DOHH2 (cell line): ENCODE measurements at regions not wholly inside any gene's neighbourhood (a gene's known extent, or its start where the extent isn't known, plus 50 kb on each side); places are given as distances from the start of the nearest gene placed in this dataset.

Experiments
- H3F3A ChIP-seq: fragments of 200-600 bp; sonication (generic), shearing (Covaris generic); 2 replicates; pipeline ENCODE4 v1.6.0; 2016; ENCODE audit warnings: antibody characterized with exemption, mild to moderate bottlenecking; ENCODE audit not compliant: control insufficient read depth, insufficient read depth
- H3K27ac ChIP-seq: fragments of 200-600 bp; sonication (generic); 2 replicates; pipeline ENCODE4 v1.5.1; 2014; ENCODE audit warnings: low read depth, mild to moderate bottlenecking, low read length, moderate library complexity
- H3K27me3 ChIP-seq: fragments of 200-600 bp; sonication (generic); 2 replicates; pipeline ENCODE4 v1.6.1; 2014; ENCODE audit warnings: mild to moderate bottlenecking, low read length, mixed read lengths; ENCODE audit not compliant: control insufficient read depth
- H3K36me3 ChIP-seq: fragments of 200-600 bp; sonication (generic); 2 replicates; pipeline ENCODE4 v1.6.1; 2014; ENCODE audit warnings: mild to moderate bottlenecking, low read length, moderate library complexity, mixed read lengths; ENCODE audit not compliant: control insufficient read depth
- H3K4me1 ChIP-seq: fragments of 200-600 bp; sonication (generic); 2 replicates; pipeline ENCODE4 v1.6.1; 2014; ENCODE audit warnings: mild to moderate bottlenecking, low read length, mixed read lengths; ENCODE audit not compliant: control insufficient read depth
- H3K4me2 ChIP-seq: fragments of 200-600 bp; sonication (generic); 2 replicates; pipeline ENCODE4 v1.6.0; 2014; ENCODE audit warnings: mild to moderate bottlenecking, low read length, moderate library complexity
- H3K4me3 ChIP-seq: fragments of 200-600 bp; sonication (generic); 2 replicates; pipeline ENCODE4 v1.5.1; 2014; ENCODE audit warnings: mild to moderate bottlenecking, low read length, mixed read lengths
- H3K79me2 ChIP-seq: fragments of 200-600 bp; sonication (generic); 2 replicates; pipeline ENCODE4 v1.6.1; 2014; ENCODE audit warnings: mild to moderate bottlenecking, low read length, mixed read lengths; ENCODE audit not compliant: control insufficient read depth
- H3K9me2 ChIP-seq: fragments of 200-600 bp; sonication (generic); replicated peaks from 2 replicates; pipeline ENCODE4 v1.6.1; 2014; ENCODE audit warnings: mild to moderate bottlenecking, low read length, mixed read lengths; ENCODE audit not compliant: control insufficient read depth
- H3K9me3 ChIP-seq: fragments of 200-600 bp; sonication (generic); 2 replicates; pipeline ENCODE4 v1.6.1; 2014; ENCODE audit warnings: antibody characterized with exemption, low read length, mixed read lengths; ENCODE audit not compliant: control insufficient read depth, insufficient read depth
- H4K20me1 ChIP-seq: fragments of 200-600 bp; sonication (generic); 2 replicates; pipeline ENCODE4 v1.6.0; 2014; ENCODE audit warnings: low read depth, mild to moderate bottlenecking, antibody characterized with exemption, low read length, moderate library complexity; ENCODE audit not compliant: control insufficient read depth, insufficient read depth
- EZH2phosphoT487 ChIP-seq: fragments of 200-600 bp; sonication (generic); IDR thresholded peaks from 2 replicates; pipeline ENCODE4 v1.6.1; 2017; ENCODE audit warnings: borderline replicate concordance, mild to moderate bottlenecking, antibody characterized with exemption, low read length, moderate library complexity, mixed read lengths
- TF ChIP-seq, protein P1 (sequence below): fragments of 200-600 bp; sonication (generic); IDR thresholded peaks from one replicate; pipeline ENCODE4 v1.5.1; 2014; ENCODE audit warnings: antibody characterized with exemption, mild to moderate bottlenecking, low read depth, low read length; ENCODE audit not compliant: poor library complexity, severe bottlenecking

DNA sequence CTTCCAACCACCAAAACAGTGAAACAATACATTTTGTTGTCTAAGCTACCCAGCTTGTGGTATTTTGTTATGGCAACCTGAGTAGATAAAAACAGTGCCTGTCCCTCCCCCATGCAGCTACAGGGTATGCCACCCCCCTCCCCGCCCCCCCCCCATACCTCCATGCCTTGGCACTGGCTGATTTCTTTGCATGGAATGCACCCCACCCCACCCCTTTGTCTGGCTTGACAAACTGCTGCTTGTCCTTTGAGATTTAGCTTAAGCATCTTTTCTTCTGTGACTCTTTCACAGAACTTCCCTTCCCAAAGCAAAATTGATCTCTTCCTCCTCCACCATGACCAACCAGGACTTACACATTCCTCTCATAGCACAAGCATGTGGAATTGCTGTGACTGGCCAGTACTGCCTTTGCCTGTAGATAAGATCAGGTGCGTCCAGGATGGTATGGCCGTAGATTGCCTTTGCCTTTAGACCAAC lies 64.6 kb upstream of the ADGRF1 start:
- peaks cover 49% of the 10 kb centered on the region for H3K27me3 ChIP-seq
- H3K4me2 ChIP-seq, result no peak overlapping the region
- no peaks in the 10 kb centered on the region for H3K9me3 ChIP-seq
- no peak overlapping the region for H3K27ac ChIP-seq
- TF ChIP-seq EZH2phosphoT487, result no peak
- TF ChIP-seq, protein P1, sequence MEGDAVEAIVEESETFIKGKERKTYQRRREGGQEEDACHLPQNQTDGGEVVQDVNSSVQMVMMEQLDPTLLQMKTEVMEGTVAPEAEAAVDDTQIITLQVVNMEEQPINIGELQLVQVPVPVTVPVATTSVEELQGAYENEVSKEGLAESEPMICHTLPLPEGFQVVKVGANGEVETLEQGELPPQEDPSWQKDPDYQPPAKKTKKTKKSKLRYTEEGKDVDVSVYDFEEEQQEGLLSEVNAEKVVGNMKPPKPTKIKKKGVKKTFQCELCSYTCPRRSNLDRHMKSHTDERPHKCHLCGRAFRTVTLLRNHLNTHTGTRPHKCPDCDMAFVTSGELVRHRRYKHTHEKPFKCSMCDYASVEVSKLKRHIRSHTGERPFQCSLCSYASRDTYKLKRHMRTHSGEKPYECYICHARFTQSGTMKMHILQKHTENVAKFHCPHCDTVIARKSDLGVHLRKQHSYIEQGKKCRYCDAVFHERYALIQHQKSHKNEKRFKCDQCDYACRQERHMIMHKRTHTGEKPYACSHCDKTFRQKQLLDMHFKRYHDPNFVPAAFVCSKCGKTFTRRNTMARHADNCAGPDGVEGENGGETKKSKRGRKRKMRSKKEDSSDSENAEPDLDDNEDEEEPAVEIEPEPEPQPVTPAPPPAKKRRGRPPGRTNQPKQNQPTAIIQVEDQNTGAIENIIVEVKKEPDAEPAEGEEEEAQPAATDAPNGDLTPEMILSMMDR, result no peak
- H3K4me3 ChIP-seq, result no peak overlapping the region
- H3K79me2 ChIP-seq, result no peaks in the 10 kb centered on the region
- H3K36me3 ChIP-seq, result no peaks in the 10 kb centered on the region
- H3K9me2 ChIP-seq, result no peaks in the 10 kb centered on the region
- H3K4me1 ChIP-seq, result peaks cover 7% of the 10 kb centered on the region; the same call in 1 of the 2 replicates
- H4K20me1 ChIP-seq, result no peaks in the 10 kb centered on the region; the same call in 1 of the 2 replicates
- H3F3A ChIP-seq, result no peaks in the 10 kb centered on the region

DNA sequence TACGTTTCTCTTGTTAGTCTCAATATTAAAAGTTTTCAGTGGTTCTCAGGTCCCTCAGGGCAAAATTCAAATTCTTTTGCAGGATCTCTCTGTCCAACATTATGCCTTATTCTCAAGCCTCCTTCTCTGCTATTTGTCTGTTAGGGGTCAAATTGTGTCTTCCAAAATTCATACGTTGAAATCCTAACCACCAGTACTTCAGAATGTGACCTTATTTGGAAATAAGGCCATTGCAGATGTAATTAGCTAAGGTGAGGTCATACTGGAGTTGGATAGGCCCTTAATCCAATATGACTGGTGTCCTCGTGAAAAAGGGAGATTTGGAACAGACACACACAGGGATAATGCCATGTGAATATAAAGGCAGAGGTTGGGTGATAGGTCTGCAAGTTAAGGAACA lies 64.1 kb upstream of the ADGRF1 start:
- TF ChIP-seq, protein P1, result no peak
- no peak for TF ChIP-seq EZH2phosphoT487
- Histone ChIP-seq H3K4me1 (peaks cover 7% of the 10 kb centered on the region; the same call in 1 of the 2 replicates), H3K9me3 (no peaks in the 10 kb centered on the region), H3K27me3 (peaks cover 52% of the 10 kb centered on the region), H3K9me2 (no peaks in the 10 kb centered on the region), H3K36me3 (no peaks in the 10 kb centered on the region), H3F3A (no peaks in the 10 kb centered on the region), H3K27ac (no peak overlapping the region), H3K79me2 (no peaks in the 10 kb centered on the region), H4K20me1 (no peaks in the 10 kb centered on the region; the same call in 1 of the 2 replicates), H3K4me2 (no peak overlapping the region), H3K4me3 (no peak overlapping the region)

DNA sequence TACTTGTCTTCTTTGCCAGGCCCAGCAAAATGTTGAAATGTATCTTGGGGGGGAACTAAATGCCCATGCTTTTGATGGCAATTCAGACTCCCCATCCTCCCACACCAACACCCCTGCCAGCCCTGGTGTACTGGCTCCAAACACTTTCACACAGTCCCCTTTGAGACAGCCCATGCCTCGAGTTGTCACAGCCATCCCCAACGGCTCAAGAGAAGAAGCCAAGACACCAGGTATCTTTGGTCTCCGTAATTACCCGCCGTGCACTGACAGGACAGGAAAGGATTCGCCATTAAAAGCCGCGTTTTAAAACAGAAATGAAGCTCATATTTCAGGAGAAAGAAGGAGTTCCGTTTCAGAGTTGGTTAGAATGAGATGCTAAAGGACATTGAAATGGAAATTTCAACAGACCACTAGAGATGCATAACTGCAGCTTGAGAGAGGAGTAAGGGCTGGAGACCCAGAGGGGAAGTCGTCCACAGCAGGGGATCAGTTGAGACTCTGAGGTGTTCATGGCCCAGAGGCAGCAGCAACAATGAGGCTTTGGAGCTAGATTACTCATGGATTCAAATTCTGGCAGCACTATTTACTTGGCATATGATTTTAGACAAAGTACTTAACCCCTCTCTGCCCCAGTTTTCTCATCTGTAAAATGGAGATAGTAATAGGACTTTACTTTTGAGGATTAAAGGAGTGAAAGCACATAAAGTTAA lies 63.5 kb upstream of the ADGRF1 start:
- no peaks in the 10 kb centered on the region; the same call in none of the 2 replicates for H4K20me1 ChIP-seq

More for the DNA sequence above, 63.5 kb upstream of the ADGRF1 start:
- Histone ChIP-seq H3K4me1 (peaks cover 7% of the 10 kb centered on the region; the same call in 1 of the 2 replicates), H3K79me2 (no peaks in the 10 kb centered on the region), H3K4me3 (no peak overlapping the region), H3K27me3 (peaks cover 55% of the 10 kb centered on the region), H3K36me3 (no peaks in the 10 kb centered on the region), H3K4me2 (no peak overlapping the region), H3F3A (no peaks in the 10 kb centered on the region), H3K27ac (no peak overlapping the region), H3K9me2 (no peaks in the 10 kb centered on the region), H3K9me3 (no peaks in the 10 kb centered on the region)
- no peak for TF ChIP-seq EZH2phosphoT487
- TF ChIP-seq, protein P1, result no peak
